AG10803 (cell line): ENCODE measurements at regions not wholly inside any gene's neighbourhood (a gene's known extent, or its start where the extent isn't known, plus 50 kb on each side); places are given as distances from the start of the nearest gene placed in this dataset.
"Not testable (repeated sequence)": the region's sequence is repeated elsewhere in the genome, so short reads cannot be mapped to it uniquely, and the experiment has no call there.

Experiments
- DNase-seq: peaks from one replicate; pipeline ENCODE4 v3.0.0; 2010; ENCODE audit warnings: low read depth
- H3K4me3 ChIP-seq: 2 replicates; pipeline ENCODE4 v1.5.1; 2011; ENCODE audit warnings: mild to moderate bottlenecking, low read length, control low read depth
- CTCF ChIP-seq: conservative IDR thresholded peaks from 2 replicates; pipeline ENCODE4 v1.5.1; 2011; ENCODE audit warnings: mild to moderate bottlenecking, low read length, control low read depth, inconsistent platforms

GRCh38 chr5:117732264-117732663, 1157.6 kb upstream of the SEMA6A start:
- H3K4me3 ChIP-seq = no peak overlapping the region
- DNase-seq = no peak
- no peak for TF ChIP-seq CTCF

- TF ChIP-seq CTCF = no peak
- DNase-seq = no peak
- no peak overlapping the region for H3K4me3 ChIP-seq
These were observed 1156.8 kb upstream of the SEMA6A start for GRCh38 chr5:117731446-117731845.

GRCh38 chr5:117720784-117721183, 1146.2 kb upstream of the SEMA6A start:
- H3K4me3 ChIP-seq, DNase-seq: not testable (repeated sequence)

- DNase-seq = no peak
- no peak for TF ChIP-seq CTCF
- H3K4me3 ChIP-seq = no peak overlapping the region
These were observed 1144.8 kb upstream of the SEMA6A start for GRCh38 chr5:117719413-117719812.

- TF ChIP-seq CTCF = no peak
- no peak overlapping the region for H3K4me3 ChIP-seq
- no peak for DNase-seq
These were observed 1139.1 kb upstream of the SEMA6A start for GRCh38 chr5:117713585-117714198.

GRCh38 chr5:117701062-117701461, 1126.4 kb upstream of the SEMA6A start:
- H3K4me3 ChIP-seq = no peak overlapping the region
- no peak for TF ChIP-seq CTCF
- DNase-seq = no peak

GRCh38 chr5:117692606-117693005, 1118.0 kb upstream of the SEMA6A start:
- no peak for TF ChIP-seq CTCF
- no peak overlapping the region for H3K4me3 ChIP-seq
- no peak for DNase-seq
